SK-N-SH (cell line): ENCODE measurements at regions not wholly inside any gene's neighbourhood (a gene's known extent, or its start where the extent isn't known, plus 50 kb on each side); places are given as distances from the start of the nearest gene placed in this dataset.

Experiments
- CTCF ChIA-PET: fragments of 300-600, 350-600 bp; formaldehyde crosslinking; extraction: SDS; loops from one replicate; lab custom pipeline; 2021; lab: Yijun Ruan, JAX
- POLR2A ChIA-PET: fragments of 350-600 bp; sonication (Branson Sonifier 250); formaldehyde crosslinking; extraction: SDS; loops from one replicate; lab custom pipeline; 2020; ENCODE audit warnings: antibody characterized with exemption, inconsistent platforms; lab: Yijun Ruan, JAX
- DNase-seq: peaks from one replicate; pipeline ENCODE4 v3.0.0; 2012
- H2AFZ ChIP-seq: fragments of 200-600 bp; sonication (generic); 2 replicates; pipeline ENCODE4 v1.8.1; 2016; ENCODE audit warnings: antibody characterized with exemption, mild to moderate bottlenecking, low read depth
- H3F3A ChIP-seq: fragments of 200-600 bp; sonication (generic); replicated peaks from 2 replicates; pipeline ENCODE3; 2016; ENCODE audit warnings: antibody characterized with exemption, mild to moderate bottlenecking; ENCODE audit not compliant: insufficient read depth
- H3K27ac ChIP-seq, 2 experiments: fragments of 200-500 bp in 1 of 2; fragments of 200-600 bp in 1 of 2; sonication (Bioruptor generic) in 1 of 2; sonication (generic), shearing (Covaris generic) in 1 of 2; 2 replicates each; pipeline versions ENCODE4 v1.5.1 to v1.6.1; 2014 to 2016; ENCODE audit warnings: low read depth in 2 of 2, inconsistent platforms in 1 of 2, low read length in 1 of 2, mild to moderate bottlenecking in 1 of 2, mixed read lengths in 1 of 2
- H3K27me3 ChIP-seq: fragments of 200-600 bp; sonication (generic), shearing (Covaris generic); 2 replicates; pipeline ENCODE4 v1.6.1; 2016; ENCODE audit warnings: mixed run types; ENCODE audit not compliant: insufficient read depth
- H3K36me3 ChIP-seq, 2 experiments: fragments of 200-500 bp in 1 of 2; fragments of 200-600 bp in 1 of 2; sonication (Bioruptor generic) in 1 of 2; sonication (generic) in 1 of 2; replicated peaks in 1 of 2; 2 replicates each; pipeline versions ENCODE3 to v1.5.1; 2014 to 2016; ENCODE audit warnings: low read length in 1 of 2, mild to moderate bottlenecking in 1 of 2; ENCODE audit not compliant: insufficient read depth in 2 of 2, control insufficient read depth in 1 of 2
- H3K4me1 ChIP-seq, 2 experiments: fragments of 200-500 bp in 1 of 2; fragments of 200-600 bp in 1 of 2; sonication (Bioruptor generic) in 1 of 2; sonication (generic), shearing (Covaris generic) in 1 of 2; 2 replicates each; pipeline versions ENCODE4 v1.5.1 to v1.6.1; 2014 to 2016; ENCODE audit warnings: low read depth in 1 of 2, low read length in 1 of 2, mixed run types in 1 of 2; ENCODE audit not compliant: insufficient read depth in 2 of 2, control insufficient read depth in 1 of 2
- H3K4me2 ChIP-seq: fragments of 200-600 bp; sonication (generic), shearing (Covaris generic); 2 replicates; pipeline ENCODE4 v1.6.1; 2017; ENCODE audit warnings: mixed run types
- H3K4me3 ChIP-seq, 2 experiments: fragments of 200-500 bp in 1 of 2; fragments of 200-600 bp in 1 of 2; sonication (Bioruptor generic) in 1 of 2; sonication (generic), shearing (Covaris generic) in 1 of 2; 2 replicates each; pipeline versions ENCODE4 v1.5.1 to v1.8.1; 2014 to 2016; ENCODE audit warnings: low read depth in 2 of 2, inconsistent platforms in 1 of 2, low read length in 1 of 2, mild to moderate bottlenecking in 1 of 2, mixed read lengths in 1 of 2, moderate library complexity in 1 of 2
- H3K79me2 ChIP-seq: fragments of 200-600 bp; sonication (generic); 2 replicates; pipeline ENCODE4 v1.8.1; 2017; ENCODE audit warnings: mild to moderate bottlenecking; ENCODE audit not compliant: insufficient read depth
- H3K9ac ChIP-seq: fragments of 200-600 bp; sonication (generic); 2 replicates; pipeline ENCODE4 v1.6.1; 2017; ENCODE audit warnings: mixed run types
- H3K9me2 ChIP-seq: fragments of 200-600 bp; sonication (generic); 2 replicates; pipeline ENCODE4 v1.6.1; 2017; ENCODE audit warnings: mixed run types
- H3K9me3 ChIP-seq: fragments of 200-600 bp; sonication (generic); 2 replicates; pipeline ENCODE4 v1.6.1; 2017; ENCODE audit warnings: mixed run types, mild to moderate bottlenecking, moderate library complexity
- H4K20me1 ChIP-seq: fragments of 200-600 bp; sonication (generic); 2 replicates; pipeline ENCODE4 v1.6.1; 2017; ENCODE audit warnings: mild to moderate bottlenecking, mixed run types; ENCODE audit not compliant: insufficient read depth
- CHD2 ChIP-seq: fragments of 150-350 bp; IDR thresholded peaks from 2 replicates; pipeline ENCODE4 v1.6.1; 2018; ENCODE audit warnings: low read length; ENCODE audit not compliant: partially characterized antibody
- CTCF ChIP-seq: fragments of 200-600 bp; sonication (generic); IDR thresholded peaks from 2 replicates; pipeline ENCODE4 v1.6.1; 2017; ENCODE audit warnings: antibody characterized with exemption, mild to moderate bottlenecking, moderate library complexity
- ELF1 ChIP-seq: IDR thresholded peaks from 2 replicates; pipeline ENCODE4 v1.4.0; 2012
- FOSL2 ChIP-seq: IDR thresholded peaks from 2 replicates; pipeline ENCODE4 v1.4.0; 2012; ENCODE audit warnings: low read depth, mild to moderate bottlenecking, moderate library complexity, borderline replicate concordance
- FOXM1 ChIP-seq: IDR thresholded peaks from 2 replicates; pipeline ENCODE4 v1.4.0; 2012; ENCODE audit warnings: low read depth, mild to moderate bottlenecking
- GABPA ChIP-seq: IDR thresholded peaks from 2 replicates; pipeline ENCODE4 v1.4.0; 2012; ENCODE audit warnings: low read depth, mild to moderate bottlenecking
- GATA2 ChIP-seq: sonication (generic); formaldehyde crosslinking; IDR thresholded peaks from 2 replicates; pipeline ENCODE4 v1.5.0; 2020; ENCODE audit warnings: mild to moderate bottlenecking, missing genetic modification reagents
- IRF3 ChIP-seq: fragments of 150-350 bp; IDR thresholded peaks from 2 replicates; pipeline ENCODE4 v1.6.1; 2016; ENCODE audit warnings: mild to moderate bottlenecking, low read depth, low read length
- MEF2A ChIP-seq: IDR thresholded peaks from 2 replicates; pipeline ENCODE4 v1.4.0; 2012; ENCODE audit warnings: low read depth, borderline replicate concordance
- MXI1 ChIP-seq: IDR thresholded peaks from 2 replicates; pipeline ENCODE4 v1.6.1; 2012; ENCODE audit warnings: mild to moderate bottlenecking, low read depth, low read length, improper control_type of control experiment
- NFIC ChIP-seq: IDR thresholded peaks from 2 replicates; pipeline ENCODE4 v1.4.0; 2012; ENCODE audit warnings: borderline replicate concordance
- NRF1 ChIP-seq: IDR thresholded peaks from 2 replicates; pipeline ENCODE4 v1.6.1; 2012; ENCODE audit warnings: low read depth, mild to moderate bottlenecking, low read length
- RAD21 ChIP-seq: IDR thresholded peaks from 2 replicates; pipeline ENCODE4 v1.6.1; 2012; ENCODE audit warnings: mild to moderate bottlenecking, low read length
- RFX5 ChIP-seq: IDR thresholded peaks from 2 replicates; pipeline ENCODE4 v1.6.1; 2012; ENCODE audit warnings: mild to moderate bottlenecking, improper control_type of control experiment, low read length
- RXRA ChIP-seq: IDR thresholded peaks from 2 replicates; pipeline ENCODE4 v1.4.0; 2012; ENCODE audit warnings: low read depth, mild to moderate bottlenecking, borderline replicate concordance
- TCF12 ChIP-seq: IDR thresholded peaks from 2 replicates; pipeline ENCODE4 v1.4.0; 2012
- USF1 ChIP-seq: IDR thresholded peaks from 2 replicates; pipeline ENCODE4 v1.4.0; 2012; ENCODE audit warnings: low read depth, borderline replicate concordance
- ZBTB33 ChIP-seq: IDR thresholded peaks from 2 replicates; pipeline ENCODE4 v1.4.0; 2012; ENCODE audit warnings: low read depth, borderline replicate concordance
- WGBS: methylation state at CpG from one replicate; pipeline ENCODE4 v1.1.6; 2017; ENCODE audit warnings: low lambda C conversion rate; 5-methylcytosine and 5-hydroxymethylcytosine counted together

- 61% methylated on average over 8 of the region's 8 CpGs for WGBS
- H2AFZ ChIP-seq: no peak overlapping the region
- no peak for DNase-seq
- H3K4me1 ChIP-seq: no peaks in the 10 kb centered on the region
- TF ChIP-seq ELF1 (no peak), MXI1 (no peak), FOSL2 (no peak), GABPA (no peak), NFIC (no peak), GATA2 (CRISPR knock-in tag) (no peak), ZBTB33 (no peak), RFX5 (no peak), CTCF (no peak), RAD21 (no peak), NRF1 (no peak), TCF12 (no peak), CHD2 (no peak), IRF3 (no peak), MEF2A (no peak), FOXM1 (no peak), USF1 (no peak), RXRA (no peak)
- H3K27ac ChIP-seq: no peak overlapping the region
- no peaks in the 10 kb centered on the region for H3K79me2 ChIP-seq
- no peaks in the 10 kb centered on the region for H3K27me3 ChIP-seq
- H3K9ac ChIP-seq: no peak overlapping the region
- H3K4me3 ChIP-seq: no peak overlapping the region
- ChIA-PET POLR2A (no interaction called here), CTCF (interaction anchor here (0.7 to 1.0 kb wide), 2 partner anchors 115 to 1206 kb away, joined by 3 to 4 read pairs; no protein-coding TSS in a partner anchor)
- H3K9me2 ChIP-seq: no peaks in the 10 kb centered on the region
- H4K20me1 ChIP-seq: no peaks in the 10 kb centered on the region
- H3F3A ChIP-seq: no peaks in the 10 kb centered on the region
- H3K4me2 ChIP-seq: no peak overlapping the region
- H3K36me3 ChIP-seq: no peaks in the 10 kb centered on the region
- no peaks in the 10 kb centered on the region for H3K9me3 ChIP-seq
These were observed 99.9 kb upstream of the TIAM1 start for GRCh38 chr21:31443736-31444521.
